Skeletal muscle satellite cell (primary cell): ENCODE measurements at regions not wholly inside any gene's neighbourhood (a gene's known extent, or its start where the extent isn't known, plus 50 kb on each side); places are given as distances from the start of the nearest gene placed in this dataset.

Experiments
- H3K27me3 ChIP-seq: 2 replicates; pipeline ENCODE4 v1.7.0; 2013; ENCODE audit warnings: low read length; ENCODE audit not compliant: control insufficient read depth, insufficient read depth
- H3K36me3 ChIP-seq: 2 replicates; pipeline ENCODE4 v1.7.0; 2013; ENCODE audit warnings: mild to moderate bottlenecking, control low read depth, low read length; ENCODE audit not compliant: insufficient read depth
- H3K4me1 ChIP-seq: 2 replicates; pipeline ENCODE4 v1.7.0; 2013; ENCODE audit warnings: low read length; ENCODE audit not compliant: control insufficient read depth, insufficient read depth
- H3K4me2 ChIP-seq: 2 replicates; pipeline ENCODE4 v1.7.0; 2013; ENCODE audit warnings: mild to moderate bottlenecking, low read length
- H3K4me3 ChIP-seq: 2 replicates; pipeline ENCODE4 v1.7.0; 2013; ENCODE audit warnings: low read length
- H3K9ac ChIP-seq: 2 replicates; pipeline ENCODE4 v1.7.0; 2013; ENCODE audit warnings: mild to moderate bottlenecking, low read depth, low read length, moderate library complexity
- H3K9me3 ChIP-seq: replicated peaks from 2 replicates; pipeline ENCODE4 v1.7.0; 2013; ENCODE audit warnings: mild to moderate bottlenecking, control low read depth, low read length

- H3K4me3 ChIP-seq: no peak overlapping the region
- H3K4me2 ChIP-seq: no peak overlapping the region
- H3K9ac ChIP-seq: no peak overlapping the region
- no peaks in the 10 kb centered on the region for H3K4me1 ChIP-seq
- H3K27me3 ChIP-seq: peaks cover 81% of the 10 kb centered on the region
- H3K9me3 ChIP-seq: no peaks in the 10 kb centered on the region
- H3K36me3 ChIP-seq: no peaks in the 10 kb centered on the region
Measured at GRCh38 chr15:70433586-70434324, 329.6 kb downstream of the UACA start.

- Histone ChIP-seq H3K9ac (no peak overlapping the region), H3K4me3 (no peak overlapping the region), H3K4me1 (no peaks in the 10 kb centered on the region), H3K27me3 (peaks cover 76% of the 10 kb centered on the region), H3K9me3 (no peaks in the 10 kb centered on the region), H3K4me2 (no peak overlapping the region), H3K36me3 (no peaks in the 10 kb centered on the region)
Measured at GRCh38 chr15:70432924-70433495, 330.3 kb downstream of the UACA start.

GRCh38 chr15:70431854-70432253, 331.5 kb downstream of the UACA start:
- Histone ChIP-seq H3K4me2 (no peak overlapping the region), H3K9ac (no peak overlapping the region), H3K27me3 (peaks cover 68% of the 10 kb centered on the region), H3K4me3 (no peak overlapping the region), H3K9me3 (no peaks in the 10 kb centered on the region), H3K4me1 (peaks cover under 1% of the 10 kb centered on the region), H3K36me3 (no peaks in the 10 kb centered on the region)

GRCh38 chr15:70430069-70430468, 332.4 kb upstream of the TLE3 start:
- Histone ChIP-seq H3K4me2 (no peak overlapping the region), H3K9me3 (no peaks in the 10 kb centered on the region), H3K27me3 (peaks cover 58% of the 10 kb centered on the region), H3K4me1 (peaks cover 10% of the 10 kb centered on the region), H3K36me3 (no peaks in the 10 kb centered on the region), H3K9ac (no peak overlapping the region), H3K4me3 (no peak overlapping the region)

- H3K4me2 ChIP-seq: no peak overlapping the region
- no peaks in the 10 kb centered on the region for H3K36me3 ChIP-seq
- no peaks in the 10 kb centered on the region for H3K9me3 ChIP-seq
- no peak overlapping the region for H3K4me3 ChIP-seq
- H3K4me1 ChIP-seq: peaks cover 10% of the 10 kb centered on the region
- no peak overlapping the region for H3K9ac ChIP-seq
- H3K27me3 ChIP-seq: peaks cover 60% of the 10 kb centered on the region
Measured at GRCh38 chr15:70429056-70429722, 331.5 kb upstream of the TLE3 start.

GRCh38 chr15:70428211-70428822, 330.6 kb upstream of the TLE3 start:
- Histone ChIP-seq H3K36me3 (no peaks in the 10 kb centered on the region), H3K4me1 (peaks cover 10% of the 10 kb centered on the region), H3K4me3 (no peak overlapping the region), H3K9me3 (no peaks in the 10 kb centered on the region), H3K9ac (no peak overlapping the region), H3K27me3 (peaks cover 60% of the 10 kb centered on the region), H3K4me2 (no peak overlapping the region)

GRCh38 chr15:70427167-70428120, 329.7 kb upstream of the TLE3 start:
- Histone ChIP-seq H3K27me3 (peaks cover 66% of the 10 kb centered on the region), H3K9ac (no peak overlapping the region), H3K4me2 (no peak overlapping the region), H3K9me3 (no peaks in the 10 kb centered on the region), H3K36me3 (no peaks in the 10 kb centered on the region), H3K4me3 (no peak overlapping the region), H3K4me1 (peaks cover 10% of the 10 kb centered on the region)

GRCh38 chr15:70426096-70426821, 328.5 kb upstream of the TLE3 start:
- no peak overlapping the region for H3K4me3 ChIP-seq
- no peak overlapping the region for H3K9ac ChIP-seq
- H3K36me3 ChIP-seq: no peaks in the 10 kb centered on the region
- H3K27me3 ChIP-seq: peaks cover 66% of the 10 kb centered on the region
- H3K9me3 ChIP-seq: no peaks in the 10 kb centered on the region
- H3K4me2 ChIP-seq: peak overlapping the region; percentile 51
- peaks cover 10% of the 10 kb centered on the region for H3K4me1 ChIP-seq

GRCh38 chr15:70424937-70425411, 327.3 kb upstream of the TLE3 start:
- Histone ChIP-seq H3K36me3 (no peaks in the 10 kb centered on the region), H3K9ac (no peak overlapping the region), H3K4me3 (no peak overlapping the region), H3K27me3 (peaks cover 70% of the 10 kb centered on the region), H3K9me3 (no peaks in the 10 kb centered on the region), H3K4me1 (peaks cover 10% of the 10 kb centered on the region), H3K4me2 (no peak overlapping the region)

- Histone ChIP-seq H3K4me3 (no peak overlapping the region), H3K9ac (no peak overlapping the region), H3K36me3 (no peaks in the 10 kb centered on the region), H3K4me1 (peaks cover 10% of the 10 kb centered on the region), H3K27me3 (peaks cover 79% of the 10 kb centered on the region), H3K9me3 (no peaks in the 10 kb centered on the region), H3K4me2 (no peak overlapping the region)
Measured at GRCh38 chr15:70423267-70423666, 325.6 kb upstream of the TLE3 start.
